ENCODE measurements at regions not wholly inside any gene's neighbourhood (a gene's known extent, or its start where the extent isn't known, plus 50 kb on each side); places are given as distances from the start of the nearest gene placed in this dataset.

GRCh38 chr2:75428646-75429443, 131.9 kb downstream of the EVA1A start:
- Histone ChIP-seq H3K9me3 (replicated peaks in 1 of 3) (no peaks in the 10 kb centered on the region), H3K4me3 (no peak overlapping the region), H3K27ac (no peak overlapping the region), H3K36me3 (replicated peaks in 1 of 2) (no peaks in the 10 kb centered on the region), H3K4me1 (replicated peaks in 1 of 2) (no peaks in the 10 kb centered on the region), H3K27me3 (no peaks in the 10 kb centered on the region)
- intact Hi-C loops (cut with DNase I), result no loop called here
- no peak for TF ChIP-seq POLR2A (IDR thresholded peaks at IDR 0.05)
- TF ChIP-seq CTCF (IDR thresholded peaks at IDR 0.05), result no peak
- 56 to 74% (median 67%) methylated on average over 4 to 7 of the region's 7 CpGs for WGBS, 4 donors
- no peak for DNase-seq

GRCh38 chr2:75428060-75428459, 132.7 kb downstream of the EVA1A start:
- Histone ChIP-seq H3K4me3 (no peak overlapping the region), H3K9me3 (replicated peaks in 1 of 3) (no peaks in the 10 kb centered on the region), H3K4me1 (replicated peaks in 1 of 2) (no peaks in the 10 kb centered on the region), H3K36me3 (replicated peaks in 1 of 2) (no peaks in the 10 kb centered on the region), H3K27me3 (no peaks in the 10 kb centered on the region), H3K27ac (no peak overlapping the region)
- no peak for TF ChIP-seq POLR2A (IDR thresholded peaks at IDR 0.05)
- no peak for TF ChIP-seq CTCF (IDR thresholded peaks at IDR 0.05)
- intact Hi-C loops (cut with DNase I), result no loop called here
- DNase-seq, result no peak
- 45 to 56% (median 46%) methylated on average over 2 of the region's 2 CpGs for WGBS, 4 donors

- no peaks in the 10 kb centered on the region for H3K36me3 ChIP-seq (replicated peaks in 1 of 2)
- H3K27ac ChIP-seq, result no peak overlapping the region
- H3K9me3 ChIP-seq (replicated peaks in 1 of 3), result no peaks in the 10 kb centered on the region
- no peak overlapping the region for H3K4me3 ChIP-seq
- H3K27me3 ChIP-seq, result no peaks in the 10 kb centered on the region
- no peaks in the 10 kb centered on the region for H3K4me1 ChIP-seq (replicated peaks in 1 of 2)
- intact Hi-C loops (cut with DNase I), result no loop called here
- no peak for DNase-seq
- TF ChIP-seq POLR2A (IDR thresholded peaks at IDR 0.05), result no peak
- TF ChIP-seq CTCF (IDR thresholded peaks at IDR 0.05), result no peak
- 72 to 90% (median 80%) methylated on average over 2 to 4 of the region's 4 CpGs for WGBS, 4 donors
Measured at GRCh38 chr2:75424936-75425619, 135.7 kb downstream of the EVA1A start.

GRCh38 chr2:75421986-75422385, 138.8 kb downstream of the EVA1A start:
- intact Hi-C loops (cut with DNase I), result no loop called here
- H3K36me3 ChIP-seq (replicated peaks in 1 of 2), result no peaks in the 10 kb centered on the region
- TF ChIP-seq CTCF (IDR thresholded peaks at IDR 0.05), result no peak
- no peak for TF ChIP-seq POLR2A (IDR thresholded peaks at IDR 0.05)
- H3K4me1 ChIP-seq (replicated peaks in 1 of 2), result no peaks in the 10 kb centered on the region
- no peaks in the 10 kb centered on the region for H3K9me3 ChIP-seq (replicated peaks in 1 of 3)
- no peak for DNase-seq
- WGBS, 4 donors, result 85 to 92% (median 87%) methylated on average over 1 of the region's 1 CpG
- H3K27me3 ChIP-seq, result peaks cover 2% of the 10 kb centered on the region
- H3K27ac ChIP-seq, result no peak overlapping the region
- H3K4me3 ChIP-seq, result no peak overlapping the region
